Pancreas (tissue), 10 donors: ENCODE measurements at regions not wholly inside any gene's neighbourhood (a gene's known extent, or its start where the extent isn't known, plus 50 kb on each side); places are given as distances from the start of the nearest gene placed in this dataset.

Experiments
- ATAC-seq, 4 donors: fragments of 200-7000 bp; cut with Tn5 transposase; one replicate each; pipeline versions ENCODE4 v1.8.0 to v1.9.1; 2020; ENCODE audit warnings: mild to moderate bottlenecking in 4 of 4, moderate library complexity in 4 of 4
- DNase-seq, 6 donors: peaks; one replicate each; pipeline ENCODE4 v3.0.0-alpha.2; 2020
- FAIRE-seq: peaks from 2 replicates; lab custom pipeline; 2012; peaks lifted over from hg19 to GRCh38; lab: Jason Lieb, UNC
- H3K27ac ChIP-seq, 4 donors: fragments of 200-600 bp; sonication (generic); 1 replicate in 3 of 4; 2 replicates in 1 of 4; pipeline versions ENCODE4 v1.5.0 to v1.8.0; 2020
- H3K27me3 ChIP-seq, 4 donors: fragments of 200-600 bp; one replicate each; pipeline ENCODE4 v1.8.0; 2021
- H3K36me3 ChIP-seq, 3 donors: fragments of 200-600 bp; sonication (generic) in 1 of 3; one replicate each; pipeline versions ENCODE4 v1.5.0 to v1.8.0; 2020 to 2021
- H3K4me1 ChIP-seq, 3 donors: fragments of 200-600 bp; one replicate each; pipeline ENCODE4 v1.8.0; 2021
- H3K4me3 ChIP-seq, 4 donors: fragments of 200-600 bp; sonication (generic) in 2 of 4; one replicate each; pipeline versions ENCODE4 v1.5.0 to v1.8.0; 2020 to 2021
- H3K9me3 ChIP-seq, 4 donors: fragments of 200-600 bp; one replicate each; pipeline ENCODE4 v1.8.0; 2021
- whole genome bisulfite sequencing, 2 donors: extraction: QIAGEN DNeasy Blood & Tissue Kit; methylation state at CpG; one replicate each; pipeline ENCODE4 v1.1.7; 2013; 5-methylcytosine and 5-hydroxymethylcytosine counted together
- intact Hi-C, 3 donors: fragments of 100-400 bp; cut with DNase I; formaldehyde crosslinking; loops; one replicate each; pipeline versions ENCODE4 v1.11.1 to v1.14.2; 2022
- TF ChIP-seq, protein P1 (sequence below), 4 donors: fragments of 200-600 bp; sonication (generic) in 3 of 4; IDR thresholded peaks; one replicate each; pipeline versions ENCODE4 v1.5.0 to v1.8.0; 2021; ENCODE audit warnings: antibody characterized with exemption in 4 of 4
- donor health status: healthy with polysubstance abuse.
- donor health status: DM: no; HTN: no; CAD: no; lungs with moderate emphysema.
- donor health status: DM: no; HTN: no; CAD: no.
- donor health status: control.
- donor health status: control.
- donor health status: Bipolar disorder and iron deficiency.
- donor health status: DM: yes; HTN: yes; CAD: no.
- donor health status: DM: no; HTN: no; CAD: no.
- donor health status: DM: no; HTN: no; CAD: no.
- donor health status: DM: yes; HTN: yes; CAD: no.

DNA sequence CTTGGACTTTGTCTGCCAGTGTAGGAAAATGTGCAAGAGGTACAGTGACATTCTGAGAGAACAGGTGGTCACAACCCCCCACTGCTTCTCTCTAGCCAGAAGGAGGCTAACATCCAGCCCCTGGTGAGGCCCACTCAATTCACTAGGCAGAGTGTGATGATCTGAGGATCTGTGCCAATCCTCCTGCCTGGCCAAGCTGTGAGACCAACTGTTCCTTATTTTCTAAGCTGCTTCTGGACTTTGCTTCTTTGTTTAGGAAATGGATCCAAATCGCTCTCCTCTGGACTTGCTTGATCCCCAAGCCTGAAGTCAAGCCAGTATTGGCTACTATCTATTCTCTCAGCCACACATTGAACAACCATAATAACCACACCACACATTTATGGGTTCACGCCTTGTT, 202.8 kb downstream of the PIK3C3 start:
- DNase-seq: no peak
- Histone ChIP-seq H3K36me3 (no peaks in the 10 kb centered on the region), H3K9me3 (no peaks in the 10 kb centered on the region), H3K27ac (no peak overlapping the region), H3K4me3 (no peak overlapping the region), H3K27me3 (no peaks in the 10 kb centered on the region), H3K4me1 (no peaks in the 10 kb centered on the region)
- ATAC-seq: no peak
- WGBS, 2 donors: 76 to 91% methylated on average over 2 of the region's 2 CpGs
- no peak for FAIRE-seq
- TF ChIP-seq, protein P1, sequence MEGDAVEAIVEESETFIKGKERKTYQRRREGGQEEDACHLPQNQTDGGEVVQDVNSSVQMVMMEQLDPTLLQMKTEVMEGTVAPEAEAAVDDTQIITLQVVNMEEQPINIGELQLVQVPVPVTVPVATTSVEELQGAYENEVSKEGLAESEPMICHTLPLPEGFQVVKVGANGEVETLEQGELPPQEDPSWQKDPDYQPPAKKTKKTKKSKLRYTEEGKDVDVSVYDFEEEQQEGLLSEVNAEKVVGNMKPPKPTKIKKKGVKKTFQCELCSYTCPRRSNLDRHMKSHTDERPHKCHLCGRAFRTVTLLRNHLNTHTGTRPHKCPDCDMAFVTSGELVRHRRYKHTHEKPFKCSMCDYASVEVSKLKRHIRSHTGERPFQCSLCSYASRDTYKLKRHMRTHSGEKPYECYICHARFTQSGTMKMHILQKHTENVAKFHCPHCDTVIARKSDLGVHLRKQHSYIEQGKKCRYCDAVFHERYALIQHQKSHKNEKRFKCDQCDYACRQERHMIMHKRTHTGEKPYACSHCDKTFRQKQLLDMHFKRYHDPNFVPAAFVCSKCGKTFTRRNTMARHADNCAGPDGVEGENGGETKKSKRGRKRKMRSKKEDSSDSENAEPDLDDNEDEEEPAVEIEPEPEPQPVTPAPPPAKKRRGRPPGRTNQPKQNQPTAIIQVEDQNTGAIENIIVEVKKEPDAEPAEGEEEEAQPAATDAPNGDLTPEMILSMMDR (IDR thresholded peaks at IDR 0.05): no peak
- intact Hi-C loops: no loop called here

DNA sequence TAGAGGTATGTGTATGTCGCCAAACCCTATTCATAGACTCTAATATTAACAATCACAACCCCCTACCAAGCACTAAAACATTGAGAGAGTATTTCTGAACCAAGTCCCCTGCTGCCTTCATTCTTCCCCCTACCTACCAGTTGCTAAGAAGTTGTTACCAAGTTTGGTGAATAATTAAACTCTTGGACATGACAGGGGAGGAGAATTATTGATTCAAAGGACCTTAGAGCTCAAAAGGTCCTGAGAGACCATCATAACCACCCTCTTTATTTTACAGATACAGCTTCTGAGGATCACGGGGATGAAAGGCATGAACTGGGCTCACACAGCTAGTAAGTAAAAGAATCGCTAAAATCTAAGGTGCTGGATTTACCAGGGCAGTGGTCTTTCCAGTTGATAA, 204.1 kb downstream of the PIK3C3 start:
- Histone ChIP-seq H3K4me3 (no peak overlapping the region), H3K9me3 (no peaks in the 10 kb centered on the region), H3K27me3 (no peaks in the 10 kb centered on the region), H3K36me3 (no peaks in the 10 kb centered on the region), H3K4me1 (no peaks in the 10 kb centered on the region), H3K27ac (no peak overlapping the region)
- ATAC-seq: no peak
- DNase-seq: no peak
- intact Hi-C loops: no loop called here
- TF ChIP-seq, protein P1 (IDR thresholded peaks at IDR 0.05): no peak
- WGBS, 2 donors: 24 to 38% methylated on average over 3 of the region's 3 CpGs
- FAIRE-seq: no peak

DNA sequence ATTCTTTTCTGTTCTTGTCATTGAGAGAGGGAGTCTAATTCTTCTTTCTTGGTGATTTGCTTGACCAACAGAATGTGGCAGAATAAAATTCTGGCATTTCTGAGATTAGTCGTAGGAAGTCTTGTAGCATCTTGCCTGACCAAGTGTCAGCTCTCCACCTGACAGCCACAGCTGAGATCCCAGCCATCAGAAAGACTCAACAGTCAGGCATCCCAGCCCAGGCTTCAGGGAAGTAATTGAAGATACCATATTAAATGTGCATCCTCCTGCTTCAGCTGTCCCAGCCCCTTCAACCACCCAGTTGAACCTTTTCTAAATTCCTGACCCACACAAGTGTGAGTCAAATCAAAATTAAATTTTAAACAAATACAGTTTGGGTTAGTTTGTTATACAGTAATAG, 208.3 kb downstream of the PIK3C3 start:
- FAIRE-seq: no peak

DNA sequence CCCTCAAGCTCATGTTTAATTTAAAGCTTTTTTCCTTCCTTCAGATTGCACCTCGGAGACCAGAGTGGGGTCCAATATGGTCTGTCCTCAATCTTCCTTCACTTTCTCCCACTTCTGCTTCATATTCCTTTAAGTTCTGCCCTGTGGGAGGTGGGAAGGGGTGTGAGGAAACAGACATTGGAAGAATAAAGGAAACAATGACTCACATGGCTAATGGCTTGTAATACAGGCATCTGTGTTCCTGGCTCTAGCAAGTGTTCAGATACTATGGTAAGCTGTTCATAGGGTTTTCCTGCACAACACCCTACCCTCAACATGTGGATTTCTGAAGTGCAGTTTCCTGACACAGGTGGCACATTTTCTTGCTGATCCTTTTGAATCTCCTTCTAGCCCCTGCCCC, 209.5 kb downstream of the PIK3C3 start:
- Histone ChIP-seq H3K27me3 (no peaks in the 10 kb centered on the region), H3K9me3 (no peaks in the 10 kb centered on the region), H3K4me3 (no peak overlapping the region), H3K27ac (no peak overlapping the region), H3K4me1 (no peaks in the 10 kb centered on the region), H3K36me3 (no peaks in the 10 kb centered on the region)
- DNase-seq: no peak
- ATAC-seq: peak in 1 of 4 donors; percentile 37
- WGBS, 2 donors: 59 to 87% methylated on average over 1 of the region's 1 CpG
- TF ChIP-seq, protein P1 (IDR thresholded peaks at IDR 0.05): no peak
- no peak for FAIRE-seq
- intact Hi-C loops: no loop called here

More for the DNA sequence above, 208.3 kb downstream of the PIK3C3 start:
- Histone ChIP-seq H3K36me3 (no peaks in the 10 kb centered on the region), H3K27ac (no peak overlapping the region), H3K9me3 (no peaks in the 10 kb centered on the region), H3K4me3 (no peak overlapping the region), H3K27me3 (no peaks in the 10 kb centered on the region), H3K4me1 (no peaks in the 10 kb centered on the region)
- WGBS, 2 donors: 59 to 75% methylated on average over 1 of the region's 1 CpG
- DNase-seq (no peak), ATAC-seq (no peak)
- TF ChIP-seq, protein P1 (IDR thresholded peaks at IDR 0.05): no peak
- intact Hi-C loops: no loop called here

DNA sequence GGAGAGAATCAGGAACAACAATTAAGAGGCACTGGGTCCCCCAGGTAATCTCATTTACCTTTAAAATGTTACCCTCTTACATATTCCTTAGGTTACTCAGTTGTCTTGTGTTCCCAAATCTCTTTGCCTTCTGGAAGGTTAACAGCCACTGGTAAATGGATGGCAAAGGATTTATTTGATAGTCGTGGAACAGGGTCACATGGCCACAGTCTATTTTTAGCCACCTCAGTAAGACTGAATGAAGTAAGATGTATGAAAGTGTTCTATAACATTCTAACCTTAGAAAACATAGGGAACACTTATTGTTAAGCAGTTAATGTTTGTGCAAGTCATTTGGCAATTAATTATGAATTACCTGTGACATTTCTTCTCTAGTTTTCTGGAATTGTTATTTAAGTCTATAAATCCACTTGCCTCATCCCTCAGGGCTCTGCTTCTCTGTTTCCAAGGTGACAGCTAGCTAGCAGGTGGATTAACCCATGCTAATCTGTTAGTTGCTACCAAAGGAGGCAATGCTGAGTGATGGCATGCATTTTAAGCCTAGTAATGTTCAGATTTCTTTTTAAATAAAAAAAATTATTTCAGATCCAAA, 211.0 kb downstream of the PIK3C3 start:
- intact Hi-C loops: no loop called here
- TF ChIP-seq, protein P1 (IDR thresholded peaks at IDR 0.05): no peak
- Histone ChIP-seq H3K9me3 (no peaks in the 10 kb centered on the region), H3K27ac (no peak overlapping the region), H3K4me1 (no peaks in the 10 kb centered on the region), H3K36me3 (no peaks in the 10 kb centered on the region), H3K27me3 (no peaks in the 10 kb centered on the region), H3K4me3 (no peak overlapping the region)
- no peak for DNase-seq
- 3 to 6% methylated on average over 1 of the region's 1 CpG for WGBS, 2 donors
- FAIRE-seq: no peak
- no peak for ATAC-seq
